Cerebellar cortex (tissue), 1 donor: ENCODE measurements at regions not wholly inside any gene's neighbourhood (a gene's known extent, or its start where the extent isn't known, plus 50 kb on each side); places are given as distances from the start of the nearest gene placed in this dataset.
A peak's percentile ranks its signal among the peaks of the same experiment; 100 is the strongest.
"Not testable (repeated sequence)": the region's sequence is repeated elsewhere in the genome, so short reads cannot be mapped to it uniquely, and the experiment has no call there.

Experiments
- DNase-seq: peaks from one replicate; pipeline ENCODE4 v3.0.0-alpha.2; 2015; ENCODE audit warnings: low spot score

- no peak for DNase-seq
These were observed 566.0 kb downstream of the STK39 start for GRCh38 chr2:167681234-167682015.

GRCh38 chr2:167678158-167678557 is 569.2 kb downstream of the STK39 start:
- DNase-seq = no peak

DNA sequence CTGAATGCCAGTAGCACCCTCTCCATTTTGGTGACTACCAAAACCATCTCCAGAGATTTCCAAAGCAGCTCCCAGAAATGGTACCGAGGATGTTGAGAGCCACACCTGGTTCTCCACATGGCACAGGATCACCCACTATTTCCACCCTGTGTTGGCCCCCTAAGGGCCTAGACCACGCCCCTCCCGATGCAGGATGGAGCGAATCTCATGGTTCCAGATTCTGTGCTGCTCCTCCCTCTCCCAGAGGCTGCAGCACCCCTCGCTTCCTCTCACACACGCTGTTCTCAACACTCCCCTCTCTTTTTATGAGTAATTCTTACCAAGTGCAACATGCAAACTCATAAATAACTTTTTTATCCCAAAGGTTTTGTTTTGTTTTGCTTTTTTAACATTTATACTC is 571.5 kb downstream of the STK39 start:
- DNase-seq = no peak

DNA sequence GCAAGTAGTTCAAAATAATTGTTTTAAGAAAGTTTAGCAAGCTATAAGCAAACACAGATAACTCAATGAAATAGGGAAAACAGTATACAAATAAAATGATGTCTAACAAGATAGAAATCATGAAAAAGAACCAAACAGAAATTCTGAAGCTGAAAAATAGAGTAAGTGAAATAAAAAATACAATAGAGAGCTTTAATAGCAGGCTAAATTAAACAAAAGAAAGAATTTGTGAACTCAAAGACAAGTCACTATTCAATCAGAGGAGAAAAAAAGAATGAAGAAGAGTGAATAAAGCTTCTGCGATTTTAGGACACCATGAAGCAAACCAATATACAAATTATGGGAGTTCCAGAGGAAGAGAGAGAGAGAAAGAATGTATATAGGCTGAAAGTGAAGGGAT is 576.8 kb downstream of the STK39 start:
- no peak for DNase-seq

GRCh38 chr2:167653131-167653530 is 594.3 kb downstream of the STK39 start:
- DNase-seq = no peak

- DNase-seq = no peak
These were observed 595.0 kb downstream of the STK39 start for GRCh38 chr2:167652401-167652800.

GRCh38 chr2:167651406-167652151 is 595.8 kb downstream of the STK39 start:
- DNase-seq = no peak

- DNase-seq = no peak
These were observed 600.8 kb downstream of the STK39 start for GRCh38 chr2:167646557-167646956.

- no peak for DNase-seq
These were observed 607.3 kb downstream of the STK39 start for GRCh38 chr2:167640096-167640495.

- no peak for DNase-seq
These were observed 609.7 kb downstream of the STK39 start for GRCh38 chr2:167637741-167638140.

- DNase-seq = not testable (repeated sequence)
These were observed 615.1 kb downstream of the STK39 start for GRCh38 chr2:167632271-167632670.

- no peak for DNase-seq
These were observed 620.4 kb downstream of the STK39 start for GRCh38 chr2:167626961-167627360.

DNA sequence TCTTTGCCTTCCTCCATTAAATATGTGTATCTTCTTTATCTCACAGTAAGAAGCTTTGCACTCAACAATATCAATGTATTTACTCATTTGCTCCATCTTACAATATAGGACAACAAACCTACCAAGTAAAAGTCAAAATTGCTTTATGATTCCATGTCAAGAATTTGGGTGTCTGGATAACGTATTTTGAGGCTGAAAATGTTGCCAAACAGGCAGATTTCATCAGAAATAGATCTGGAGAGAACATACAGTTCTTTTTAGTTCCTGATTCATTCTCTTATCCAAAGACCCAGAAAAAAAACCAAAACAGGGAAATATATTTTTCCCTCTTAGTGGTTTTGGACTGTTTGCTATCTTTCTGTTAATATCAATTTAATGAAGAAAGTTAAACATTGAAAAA is 621.1 kb downstream of the STK39 start:
- DNase-seq = peak; percentile 8

- no peak for DNase-seq
These were observed 630.4 kb downstream of the STK39 start for GRCh38 chr2:167616997-167617396.

GRCh38 chr2:167613471-167613870 is 633.9 kb downstream of the STK39 start:
- no peak for DNase-seq

DNA sequence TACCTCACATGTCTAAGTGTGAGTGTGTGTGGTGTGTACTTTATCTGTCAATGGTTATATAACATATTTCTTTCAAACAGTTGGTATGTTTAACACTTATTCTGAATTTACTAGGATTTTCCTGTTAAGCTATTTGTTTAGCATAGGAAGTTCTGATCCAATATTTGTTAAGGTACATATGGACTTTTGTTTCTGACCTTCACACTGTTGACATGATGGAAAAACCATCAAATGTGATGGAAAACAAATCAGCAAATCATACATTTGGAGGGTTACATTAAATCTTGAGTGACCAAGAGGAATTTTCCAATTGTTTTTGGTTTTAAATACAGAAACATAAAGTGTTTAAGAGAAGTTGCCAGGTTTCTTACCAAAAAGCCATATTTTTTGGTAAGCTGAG is 638.9 kb downstream of the STK39 start:
- no peak for DNase-seq

DNA sequence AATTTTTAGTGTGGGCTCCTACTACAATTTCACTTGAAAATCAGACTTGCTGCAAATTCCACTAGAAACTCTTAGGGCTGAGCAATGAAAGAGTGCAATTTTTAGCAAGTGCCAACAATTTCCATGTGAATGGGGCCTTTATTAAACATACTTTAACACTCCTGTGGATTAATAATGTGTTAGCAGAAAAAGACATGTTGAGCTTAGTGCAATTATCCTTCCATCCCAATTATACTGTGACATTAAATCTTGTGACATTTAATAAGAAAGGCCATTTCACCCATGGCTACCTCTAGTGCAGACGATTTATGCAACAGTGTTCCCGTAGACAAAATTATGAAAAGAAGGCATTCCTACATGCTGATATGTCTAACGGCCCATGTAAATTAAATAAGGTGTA is 639.7 kb downstream of the STK39 start:
- no peak for DNase-seq

- no peak for DNase-seq
These were observed 640.2 kb downstream of the STK39 start for GRCh38 chr2:167607211-167607610.

DNA sequence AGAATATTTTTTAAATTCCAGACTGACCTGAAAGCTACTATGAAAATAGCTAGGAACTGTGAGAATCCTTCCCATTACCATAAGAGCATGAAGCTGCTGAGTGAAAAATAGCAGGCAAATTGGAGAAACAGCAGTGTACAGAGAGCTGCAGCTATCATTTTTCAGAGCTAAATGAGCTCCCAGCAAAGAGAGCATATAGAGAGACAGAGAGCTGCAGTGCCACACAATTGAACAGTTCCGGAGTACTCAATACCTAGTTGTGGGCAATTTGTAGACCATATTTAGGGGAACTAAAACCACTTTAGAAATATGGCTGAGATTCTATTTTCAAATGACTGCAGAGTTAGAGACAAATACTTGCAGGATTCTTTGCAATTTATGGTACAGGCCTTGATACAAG is 645.3 kb downstream of the STK39 start:
- no peak for DNase-seq

GRCh38 chr2:167599219-167599618 is 648.2 kb downstream of the STK39 start:
- DNase-seq = no peak

GRCh38 chr2:167595839-167596471 is 651.4 kb downstream of the STK39 start:
- DNase-seq = no peak

- no peak for DNase-seq
These were observed 652.4 kb downstream of the STK39 start for GRCh38 chr2:167595021-167595420.

DNA sequence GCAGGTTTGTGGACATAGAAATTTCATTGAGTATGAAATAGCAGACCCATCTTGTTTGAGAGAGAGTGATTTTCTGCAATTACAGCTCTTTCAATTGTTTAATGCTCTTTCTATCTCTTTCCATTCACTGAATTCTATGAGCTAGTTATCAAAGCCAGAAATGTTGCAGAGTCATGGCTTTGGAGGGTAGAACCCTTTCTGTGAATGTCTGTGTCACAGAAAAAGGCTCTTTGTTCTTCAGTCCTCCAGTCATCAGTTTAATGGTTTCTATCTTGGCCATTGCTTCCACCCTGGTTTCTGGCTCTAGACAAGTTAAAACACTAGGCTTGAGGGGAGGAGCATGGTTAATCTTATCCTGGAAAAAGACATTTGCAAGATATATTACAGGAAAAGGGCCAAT is 655.0 kb downstream of the STK39 start:
- DNase-seq = no peak
